H9 (cell line): ENCODE measurements at regions not wholly inside any gene's neighbourhood (a gene's known extent, or its start where the extent isn't known, plus 50 kb on each side); places are given as distances from the start of the nearest gene placed in this dataset.

Experiments
- DNase-seq: peaks from one replicate; pipeline ENCODE4 v3.0.0-alpha.2; 2017
- H2AFZ ChIP-seq: one replicate; pipeline ENCODE4 v1.6.1; 2013; ENCODE audit warnings: mild to moderate bottlenecking, low read length, control low read depth, moderate library complexity
- H2AK5ac ChIP-seq: 2 replicates; pipeline ENCODE4 v1.6.1; 2013; ENCODE audit warnings: low read length, control low read depth, mixed read lengths; ENCODE audit not compliant: insufficient read length
- H2BK120ac ChIP-seq: one replicate; pipeline ENCODE4 v1.6.1; 2013; ENCODE audit warnings: low read depth, mild to moderate bottlenecking, low read length, control low read depth, inconsistent platforms; ENCODE audit not compliant: poor library complexity, severe bottlenecking
- H2BK12ac ChIP-seq: 2 replicates; pipeline ENCODE4 v1.6.1; 2013; ENCODE audit warnings: low read length, control low read depth, mixed read lengths, low read depth; ENCODE audit not compliant: insufficient read length
- H2BK15ac ChIP-seq: 2 replicates; pipeline ENCODE4 v1.6.1; 2013; ENCODE audit warnings: low read depth, low read length, control low read depth
- H2BK20ac ChIP-seq: one replicate; pipeline ENCODE4 v1.6.1; 2013; ENCODE audit warnings: low read depth, mild to moderate bottlenecking, low read length, control low read depth, inconsistent platforms; ENCODE audit not compliant: poor library complexity, severe bottlenecking
- H2BK5ac ChIP-seq: 2 replicates; pipeline ENCODE4 v1.6.1; 2013; ENCODE audit warnings: low read length, control low read depth, mixed read lengths; ENCODE audit not compliant: insufficient read length
- H3K14ac ChIP-seq: 2 replicates; pipeline ENCODE4 v1.6.1; 2013; ENCODE audit warnings: low read length, control low read depth; ENCODE audit not compliant: insufficient read depth
- H3K18ac ChIP-seq: 2 replicates; pipeline ENCODE4 v1.6.1; 2013; ENCODE audit warnings: low read depth, mild to moderate bottlenecking, mixed read lengths, low read length, control low read depth; ENCODE audit not compliant: insufficient read length
- H3K23ac ChIP-seq: 2 replicates; pipeline ENCODE4 v1.6.1; 2013; ENCODE audit warnings: low read length, control low read depth, mixed read lengths, low read depth; ENCODE audit not compliant: insufficient read length
- H3K23me2 ChIP-seq: 2 replicates; pipeline ENCODE4 v1.6.1; 2013; ENCODE audit warnings: low read depth, mild to moderate bottlenecking, mixed read lengths, low read length, control low read depth; ENCODE audit not compliant: insufficient read length, poor library complexity, severe bottlenecking
- H3K27ac ChIP-seq: 2 replicates; pipeline ENCODE4 v1.5.1; 2013; ENCODE audit warnings: low read length, control low read depth, mixed read lengths, low read depth; ENCODE audit not compliant: insufficient read length
- H3K27me3 ChIP-seq: 2 replicates; pipeline ENCODE4 v1.6.1; 2013; ENCODE audit warnings: low read length, control low read depth, inconsistent platforms; ENCODE audit not compliant: insufficient read depth
- H3K4ac ChIP-seq: 2 replicates; pipeline ENCODE4 v1.6.1; 2013; ENCODE audit warnings: low read depth, mild to moderate bottlenecking, control low read depth, inconsistent platforms, low read length, moderate library complexity
- H3K4me1 ChIP-seq: 2 replicates; pipeline ENCODE4 v1.6.1; 2013; ENCODE audit warnings: low read length, control low read depth, inconsistent platforms; ENCODE audit not compliant: insufficient read depth
- H3K4me2 ChIP-seq: 2 replicates; pipeline ENCODE4 v1.6.1; 2013; ENCODE audit warnings: low read length, control low read depth, mixed read lengths; ENCODE audit not compliant: insufficient read length, insufficient read depth
- H3K56ac ChIP-seq: 2 replicates; pipeline ENCODE4 v1.6.1; 2013; ENCODE audit warnings: low read depth, mild to moderate bottlenecking, mixed read lengths, low read length, control low read depth; ENCODE audit not compliant: insufficient read length
- H3K79me1 ChIP-seq: 2 replicates; pipeline ENCODE4 v1.6.1; 2013; ENCODE audit warnings: low read depth, mild to moderate bottlenecking, moderate library complexity, low read length, control low read depth, inconsistent platforms; ENCODE audit not compliant: insufficient read depth, poor library complexity, severe bottlenecking
- H3K79me2 ChIP-seq: 2 replicates; pipeline ENCODE4 v1.6.1; 2013; ENCODE audit warnings: low read length, control low read depth, inconsistent platforms; ENCODE audit not compliant: insufficient read depth
- H3K9ac ChIP-seq: 2 replicates; pipeline ENCODE4 v1.6.1; 2013; ENCODE audit warnings: low read length, control low read depth, mixed read lengths; ENCODE audit not compliant: insufficient read length; ENCODE audit errors: extremely low read depth
- H3K9me3 ChIP-seq: one replicate; pipeline ENCODE4 v1.6.1; 2013; ENCODE audit warnings: low read depth, low read length, inconsistent platforms; ENCODE audit not compliant: control insufficient read depth
- H3T11ph ChIP-seq: one replicate; pipeline ENCODE4 v1.6.1; 2013; ENCODE audit warnings: mild to moderate bottlenecking, low read length, control low read depth, inconsistent platforms
- H4K20me1 ChIP-seq: one replicate; pipeline ENCODE4 v1.6.1; 2013; ENCODE audit not compliant: control insufficient read depth, insufficient read length, insufficient read depth
- H4K5ac ChIP-seq: 2 replicates; pipeline ENCODE4 v1.6.1; 2013; ENCODE audit warnings: low read depth, mild to moderate bottlenecking, mixed read lengths, low read length, control low read depth; ENCODE audit not compliant: insufficient read length
- H4K8ac ChIP-seq: replicated peaks from 2 replicates; pipeline ENCODE4 v1.6.1; 2013; ENCODE audit warnings: low read length, control low read depth, mixed read lengths, low read depth; ENCODE audit not compliant: insufficient read length
- H4K91ac ChIP-seq: 2 replicates; pipeline ENCODE4 v1.6.1; 2013; ENCODE audit warnings: low read depth, mild to moderate bottlenecking, moderate library complexity, mixed read lengths, low read length, control low read depth; ENCODE audit not compliant: insufficient read length
- H3K27ac Mint-ChIP-seq, 3 experiments: 2 replicates in 2 of 3; 3 replicates in 1 of 3; pipeline ENCODE4 v1.8.0; 2020 to 2021; ENCODE audit warnings: mixed read lengths in 3 of 3, mild to moderate bottlenecking in 1 of 3, moderate library complexity in 1 of 3
- H3K27me3 Mint-ChIP-seq: 2 replicates; pipeline ENCODE4 v1.8.0; 2021; ENCODE audit warnings: low read depth, mild to moderate bottlenecking, moderate library complexity, mixed read lengths
- H3K36me3 Mint-ChIP-seq, 3 experiments: 2 replicates in 2 of 3; 3 replicates in 1 of 3; pipeline ENCODE4 v1.8.0; 2020 to 2021; ENCODE audit warnings: low read depth in 3 of 3, mixed read lengths in 3 of 3; ENCODE audit not compliant: insufficient read depth in 1 of 3
- H3K4me1 Mint-ChIP-seq, 2 experiments: 2 replicates each; pipeline ENCODE4 v1.8.0; 2020; ENCODE audit warnings: mixed read lengths in 2 of 2
- H3K4me3 Mint-ChIP-seq, 2 experiments: 2 replicates in 1 of 2; 3 replicates in 1 of 2; pipeline ENCODE4 v1.8.0; 2020 to 2021; ENCODE audit warnings: mild to moderate bottlenecking in 2 of 2, mixed read lengths in 2 of 2, moderate library complexity in 1 of 2
- H3K9me3 Mint-ChIP-seq, 2 experiments: 2 replicates in 1 of 2; 3 replicates in 1 of 2; pipeline ENCODE4 v1.8.0; 2020; ENCODE audit warnings: mild to moderate bottlenecking in 2 of 2, mixed read lengths in 2 of 2, moderate library complexity in 1 of 2
- WGBS: extraction: QIAGEN DNeasy Blood & Tissue Kit; methylation state at CpG from one replicate; pipeline ENCODE4 v1.1.7; 2013; ENCODE audit warnings: missing lambda C conversion rate, low lambda C conversion rate, mixed read lengths; ENCODE audit not compliant: insufficient read length; ENCODE audit errors: extremely low coverage; 5-methylcytosine and 5-hydroxymethylcytosine counted together
- TF ChIP-seq, protein P1 (sequence below): fragments of 200-600 bp; sonication (generic); conservative IDR thresholded peaks from 3 replicates; pipeline ENCODE4 v1.8.0; 2021; ENCODE audit warnings: antibody characterized with exemption, mild to moderate bottlenecking

GRCh38 chr20:60202046-60202445 lies 243.8 kb downstream of the CDH26 start:
- no peak overlapping the region for H3T11ph ChIP-seq
- H2BK5ac ChIP-seq = no peak overlapping the region
- H3K23me2 ChIP-seq = no peaks in the 10 kb centered on the region
- H3K9ac ChIP-seq = no peak overlapping the region
- H3K4me2 ChIP-seq = no peak overlapping the region
- no peak overlapping the region for H3K56ac ChIP-seq
- H3K4me1 Mint-ChIP-seq = peaks cover 6 to 8% of the 10 kb centered on the region in 2 experiments; a peak in 2 of 4 replicates
- H3K4ac ChIP-seq = no peak overlapping the region
- TF ChIP-seq, protein P1, sequence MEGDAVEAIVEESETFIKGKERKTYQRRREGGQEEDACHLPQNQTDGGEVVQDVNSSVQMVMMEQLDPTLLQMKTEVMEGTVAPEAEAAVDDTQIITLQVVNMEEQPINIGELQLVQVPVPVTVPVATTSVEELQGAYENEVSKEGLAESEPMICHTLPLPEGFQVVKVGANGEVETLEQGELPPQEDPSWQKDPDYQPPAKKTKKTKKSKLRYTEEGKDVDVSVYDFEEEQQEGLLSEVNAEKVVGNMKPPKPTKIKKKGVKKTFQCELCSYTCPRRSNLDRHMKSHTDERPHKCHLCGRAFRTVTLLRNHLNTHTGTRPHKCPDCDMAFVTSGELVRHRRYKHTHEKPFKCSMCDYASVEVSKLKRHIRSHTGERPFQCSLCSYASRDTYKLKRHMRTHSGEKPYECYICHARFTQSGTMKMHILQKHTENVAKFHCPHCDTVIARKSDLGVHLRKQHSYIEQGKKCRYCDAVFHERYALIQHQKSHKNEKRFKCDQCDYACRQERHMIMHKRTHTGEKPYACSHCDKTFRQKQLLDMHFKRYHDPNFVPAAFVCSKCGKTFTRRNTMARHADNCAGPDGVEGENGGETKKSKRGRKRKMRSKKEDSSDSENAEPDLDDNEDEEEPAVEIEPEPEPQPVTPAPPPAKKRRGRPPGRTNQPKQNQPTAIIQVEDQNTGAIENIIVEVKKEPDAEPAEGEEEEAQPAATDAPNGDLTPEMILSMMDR = no peak
- no peak overlapping the region for H3K14ac ChIP-seq
- H3K27me3 Mint-ChIP-seq = peaks cover 19% of the 10 kb centered on the region
- no peak overlapping the region for H2BK12ac ChIP-seq
- no CpG with 5 or more reads among the region's 5 CpGs for WGBS
- no peaks in the 10 kb centered on the region for H3K27me3 ChIP-seq
- no peak overlapping the region for H4K5ac ChIP-seq
- no peaks in the 10 kb centered on the region for H3K9me3 ChIP-seq
- H3K27ac ChIP-seq = no peak overlapping the region
- H3K18ac ChIP-seq = no peak overlapping the region
- H2AK5ac ChIP-seq = no peak overlapping the region
- no peak overlapping the region for H2BK20ac ChIP-seq
- no peak overlapping the region for H3K23ac ChIP-seq
- H3K4me1 ChIP-seq = no peaks in the 10 kb centered on the region
- no peaks in the 10 kb centered on the region for H3K79me1 ChIP-seq
- no peak overlapping the region for H4K91ac ChIP-seq
- no peak overlapping the region; a peak in 1 of 7 replicates for H3K27ac Mint-ChIP-seq
- H3K4me3 Mint-ChIP-seq = no peak overlapping the region
- H3K79me2 ChIP-seq = no peaks in the 10 kb centered on the region
- H4K8ac ChIP-seq = no peak overlapping the region
- no peak overlapping the region for H2BK15ac ChIP-seq
- no peak for DNase-seq
- H2BK120ac ChIP-seq = no peak overlapping the region
- peaks cover 12 to 15% of the 10 kb centered on the region in 2 experiments for H3K9me3 Mint-ChIP-seq
- no peaks in the 10 kb centered on the region for H4K20me1 ChIP-seq
- no peaks in the 10 kb centered on the region for H3K36me3 Mint-ChIP-seq
- no peak overlapping the region for H2AFZ ChIP-seq
